ENCODE measurements at regions not wholly inside any gene's neighbourhood (a gene's known extent, or its start where the extent isn't known, plus 50 kb on each side); places are given as distances from the start of the nearest gene placed in this dataset.

GRCh38 chr20:52012079-52012478 is 179.5 kb downstream of the ZFP64 start:
- TF ChIP-seq CEBPB (IDR thresholded peaks at IDR 0.05) (no peak), TAF1 (IDR thresholded peaks at IDR 0.05; ENCODE audit: low read depth) (no peak), CREB1 (IDR thresholded peaks at IDR 0.05; ENCODE audit: low read depth) (no peak), NFIC (IDR thresholded peaks at IDR 0.05) (no peak), EGR1 (IDR thresholded peaks at IDR 0.05) (no peak), TCF12 (IDR thresholded peaks at IDR 0.05; ENCODE audit: low read depth) (no peak), TEAD4 (IDR thresholded peaks at IDR 0.05) (no peak), USF1 (IDR thresholded peaks at IDR 0.05) (no peak), REST (IDR thresholded peaks at IDR 0.05; ENCODE audit: low read depth) (no peak), FOXM1 (IDR thresholded peaks at IDR 0.05; ENCODE audit: borderline replicate concordance, low read depth) (no peak), RAD21 (IDR thresholded peaks at IDR 0.05; ENCODE audit: low read depth) (no peak), EP300 (IDR thresholded peaks at IDR 0.05; ENCODE audit: borderline replicate concordance) (no peak), ZBTB7A (IDR thresholded peaks at IDR 0.05; ENCODE audit: low read depth) (no peak), YY1 (IDR thresholded peaks at IDR 0.05; ENCODE audit: low read depth) (no peak)

GRCh38 chr20:52011093-52011492 is 180.5 kb downstream of the ZFP64 start:
- TF ChIP-seq TEAD4 (IDR thresholded peaks at IDR 0.05) (no peak), NFIC (IDR thresholded peaks at IDR 0.05) (no peak), MAX (IDR thresholded peaks at IDR 0.05) (no peak), TCF12 (IDR thresholded peaks at IDR 0.05; ENCODE audit: low read depth) (no peak), EP300 (IDR thresholded peaks at IDR 0.05; ENCODE audit: borderline replicate concordance) (no peak), USF1 (IDR thresholded peaks at IDR 0.05) (no peak), CEBPB (IDR thresholded peaks at IDR 0.05) (no peak), EGR1 (IDR thresholded peaks at IDR 0.05) (no peak), FOXM1 (IDR thresholded peaks at IDR 0.05; ENCODE audit: borderline replicate concordance, low read depth) (no peak), TAF1 (IDR thresholded peaks at IDR 0.05; ENCODE audit: low read depth) (no peak), CREB1 (IDR thresholded peaks at IDR 0.05; ENCODE audit: low read depth) (no peak), RAD21 (IDR thresholded peaks at IDR 0.05; ENCODE audit: low read depth) (no peak), REST (IDR thresholded peaks at IDR 0.05; ENCODE audit: low read depth) (no peak), ZBTB7A (IDR thresholded peaks at IDR 0.05; ENCODE audit: low read depth) (no peak), YY1 (IDR thresholded peaks at IDR 0.05; ENCODE audit: low read depth) (no peak)

- TF ChIP-seq RAD21 (IDR thresholded peaks at IDR 0.05; ENCODE audit: low read depth) (no peak), EP300 (IDR thresholded peaks at IDR 0.05; ENCODE audit: borderline replicate concordance) (no peak), YY1 (IDR thresholded peaks at IDR 0.05; ENCODE audit: low read depth) (no peak), MAX (IDR thresholded peaks at IDR 0.05) (no peak), CEBPB (IDR thresholded peaks at IDR 0.05) (no peak), ZBTB7A (IDR thresholded peaks at IDR 0.05; ENCODE audit: low read depth) (no peak), EGR1 (IDR thresholded peaks at IDR 0.05) (no peak), NFIC (IDR thresholded peaks at IDR 0.05) (no peak)
Measured at GRCh38 chr20:52010541-52010940, 181.0 kb downstream of the ZFP64 start.

GRCh38 chr20:52008874-52009273 is 182.7 kb downstream of the ZFP64 start:
- TF ChIP-seq CREB1 (IDR thresholded peaks at IDR 0.05; ENCODE audit: low read depth) (no peak), TEAD4 (IDR thresholded peaks at IDR 0.05) (no peak), NFIC (IDR thresholded peaks at IDR 0.05) (no peak), YY1 (IDR thresholded peaks at IDR 0.05; ENCODE audit: low read depth) (no peak), CEBPB (IDR thresholded peaks at IDR 0.05) (no peak), USF1 (IDR thresholded peaks at IDR 0.05) (no peak), RAD21 (IDR thresholded peaks at IDR 0.05; ENCODE audit: low read depth) (no peak), FOXM1 (IDR thresholded peaks at IDR 0.05; ENCODE audit: borderline replicate concordance, low read depth) (no peak), EGR1 (IDR thresholded peaks at IDR 0.05) (no peak), EP300 (IDR thresholded peaks at IDR 0.05; ENCODE audit: borderline replicate concordance) (no peak), TCF12 (IDR thresholded peaks at IDR 0.05; ENCODE audit: low read depth) (no peak), REST (IDR thresholded peaks at IDR 0.05; ENCODE audit: low read depth) (no peak), ZBTB7A (IDR thresholded peaks at IDR 0.05; ENCODE audit: low read depth) (no peak), MAX (IDR thresholded peaks at IDR 0.05) (no peak)

Measured in Ishikawa (cell line).